Vagina (tissue), 2 donors: ENCODE measurements at regions not wholly inside any gene's neighbourhood (a gene's known extent, or its start where the extent isn't known, plus 50 kb on each side); places are given as distances from the start of the nearest gene placed in this dataset.

Experiments used
- DNase-seq, 2 donors: peaks; one replicate each; pipeline ENCODE4 v3.0.0-alpha.2; 2017; ENCODE audit errors: extremely low spot score in 2 of 2
- H3K27ac ChIP-seq: fragments of 200-600 bp; sonication (generic); one replicate; pipeline ENCODE4 v1.5.1; 2019
- H3K27me3 ChIP-seq: fragments of 200-600 bp; sonication (generic); one replicate; pipeline ENCODE4 v1.5.1; 2019
- H3K36me3 ChIP-seq, 2 donors: fragments of 200-600 bp; sonication (generic); one replicate each; pipeline ENCODE4 v1.5.1; 2017 to 2019
- H3K4me1 ChIP-seq: fragments of 200-600 bp; sonication (generic); one replicate; pipeline ENCODE4 v1.5.1; 2019
- H3K4me3 ChIP-seq, 2 donors: fragments of 200-600 bp; sonication (generic); 1 replicate in 1 of 2; 2 replicates in 1 of 2; pipeline ENCODE4 v1.5.1; 2016 to 2019
- H3K9me3 ChIP-seq: fragments of 200-600 bp; sonication (generic); one replicate; pipeline ENCODE4 v1.5.1; 2019
- POLR2A ChIP-seq, 2 donors: fragments of 450-650 bp; IDR thresholded peaks; one replicate each; pipeline ENCODE4 v1.6.1; 2017; ENCODE audit warnings: antibody characterized with exemption in 2 of 2, mild to moderate bottlenecking in 2 of 2, moderate library complexity in 2 of 2
- POLR2AphosphoS5 ChIP-seq, 2 donors: sonication (generic); formaldehyde crosslinking; IDR thresholded peaks; one replicate each; pipeline ENCODE4 v1.9.0; 2017; ENCODE audit warnings: antibody characterized with exemption in 2 of 2, mild to moderate bottlenecking in 2 of 2, low read depth in 1 of 2; ENCODE audit not compliant: insufficient read depth in 1 of 2
- intact Hi-C: fragments of 100-400 bp; cut with DNase I; formaldehyde crosslinking; loops from one replicate; pipeline ENCODE4 v1.15.1; 2023
- TF ChIP-seq, protein P1 (sequence below), 3 experiments: fragments of 450-650 bp in 2 of 3; fragments of 200-600 bp in 1 of 3; sonication (generic) in 1 of 3; IDR thresholded peaks; one replicate each; pipeline ENCODE4 v1.5.1; 2017 to 2019; ENCODE audit warnings: antibody characterized with exemption in 3 of 3, mild to moderate bottlenecking in 2 of 3, moderate library complexity in 2 of 3

DNA sequence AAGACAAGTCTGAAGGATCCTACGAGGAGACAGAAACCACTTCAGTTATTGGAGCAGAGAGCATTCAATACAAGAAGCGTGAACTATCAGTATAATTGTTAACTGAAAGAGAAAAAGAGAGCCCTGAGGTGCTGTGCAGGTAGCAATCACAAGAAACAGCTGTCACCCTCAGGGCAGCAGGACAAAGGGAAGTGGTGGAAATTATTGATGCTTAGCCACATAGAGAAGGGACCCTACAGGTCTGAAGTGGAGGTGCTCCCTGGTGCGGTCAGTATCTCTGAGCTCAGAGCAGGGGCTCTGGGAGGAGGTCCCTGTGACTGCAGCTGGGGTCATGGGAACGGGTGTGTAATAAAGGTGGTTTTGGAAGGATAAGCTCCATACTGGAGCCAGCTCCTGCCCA lies 97.8 kb upstream of the KLF6 start:
- peak in 1 of 2 donors; percentile 69 for DNase-seq
- no peaks in the 10 kb centered on the region for H3K36me3 ChIP-seq
- no peak overlapping the region for H3K27ac ChIP-seq
- no peaks in the 10 kb centered on the region for H3K9me3 ChIP-seq
- H3K27me3 ChIP-seq = no peaks in the 10 kb centered on the region
- intact Hi-C loops = no loop called here
- TF ChIP-seq POLR2A (IDR thresholded peaks at IDR 0.05) (no peak), POLR2AphosphoS5 (IDR thresholded peaks at IDR 0.05; ENCODE audit: insufficient read depth in 1 of 2, low read depth in 1 of 2) (no peak)
- TF ChIP-seq, protein P1, sequence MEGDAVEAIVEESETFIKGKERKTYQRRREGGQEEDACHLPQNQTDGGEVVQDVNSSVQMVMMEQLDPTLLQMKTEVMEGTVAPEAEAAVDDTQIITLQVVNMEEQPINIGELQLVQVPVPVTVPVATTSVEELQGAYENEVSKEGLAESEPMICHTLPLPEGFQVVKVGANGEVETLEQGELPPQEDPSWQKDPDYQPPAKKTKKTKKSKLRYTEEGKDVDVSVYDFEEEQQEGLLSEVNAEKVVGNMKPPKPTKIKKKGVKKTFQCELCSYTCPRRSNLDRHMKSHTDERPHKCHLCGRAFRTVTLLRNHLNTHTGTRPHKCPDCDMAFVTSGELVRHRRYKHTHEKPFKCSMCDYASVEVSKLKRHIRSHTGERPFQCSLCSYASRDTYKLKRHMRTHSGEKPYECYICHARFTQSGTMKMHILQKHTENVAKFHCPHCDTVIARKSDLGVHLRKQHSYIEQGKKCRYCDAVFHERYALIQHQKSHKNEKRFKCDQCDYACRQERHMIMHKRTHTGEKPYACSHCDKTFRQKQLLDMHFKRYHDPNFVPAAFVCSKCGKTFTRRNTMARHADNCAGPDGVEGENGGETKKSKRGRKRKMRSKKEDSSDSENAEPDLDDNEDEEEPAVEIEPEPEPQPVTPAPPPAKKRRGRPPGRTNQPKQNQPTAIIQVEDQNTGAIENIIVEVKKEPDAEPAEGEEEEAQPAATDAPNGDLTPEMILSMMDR (IDR thresholded peaks at IDR 0.05) = no peak
- H3K4me1 ChIP-seq = peaks cover 24% of the 10 kb centered on the region
- no peak overlapping the region for H3K4me3 ChIP-seq

- intact Hi-C loops = no loop called here
- TF ChIP-seq, protein P1 (IDR thresholded peaks at IDR 0.05) = no peak
- H3K27ac ChIP-seq = no peak overlapping the region
Measured at GRCh38 chr10:3881622-3882021, 96.6 kb upstream of the KLF6 start.

DNA sequence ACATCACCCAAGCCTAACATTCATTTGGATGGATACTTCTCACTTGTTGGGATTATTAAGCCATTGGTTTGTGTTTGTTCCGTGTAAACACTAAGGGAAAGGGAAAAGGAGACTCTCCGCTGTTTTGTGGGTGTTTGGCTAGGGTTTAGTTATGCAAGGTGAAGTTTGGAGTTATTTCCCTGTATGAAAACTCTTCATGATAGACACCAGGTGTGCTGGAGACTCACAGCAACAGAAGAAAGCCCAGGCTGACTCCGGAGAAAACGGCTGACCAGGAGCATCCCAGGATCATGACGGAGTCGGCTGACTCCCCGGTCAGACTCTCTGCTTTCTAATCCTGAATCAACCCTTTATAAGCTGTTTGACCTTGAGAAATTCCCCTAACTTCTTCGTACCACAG lies 94.1 kb upstream of the KLF6 start:
- no peaks in the 10 kb centered on the region for H3K27me3 ChIP-seq
- H3K4me1 ChIP-seq = peaks cover 9% of the 10 kb centered on the region
- H3K4me3 ChIP-seq = no peak overlapping the region
- intact Hi-C loops = no loop called here
- H3K9me3 ChIP-seq = no peaks in the 10 kb centered on the region
- TF ChIP-seq POLR2AphosphoS5 (IDR thresholded peaks at IDR 0.05; ENCODE audit: insufficient read depth in 1 of 2, low read depth in 1 of 2) (no peak), POLR2A (IDR thresholded peaks at IDR 0.05) (no peak)
- TF ChIP-seq, protein P1 (IDR thresholded peaks at IDR 0.05) = no peak
- H3K27ac ChIP-seq = no peak overlapping the region
- no peaks in the 10 kb centered on the region for H3K36me3 ChIP-seq
- peak in 1 of 2 donors; percentile 37 for DNase-seq

More at GRCh38 chr10:3881622-3882021, 96.6 kb upstream of the KLF6 start:
- peak in 1 of 2 donors; percentile 81 for DNase-seq
- Histone ChIP-seq H3K27me3 (no peaks in the 10 kb centered on the region), H3K9me3 (no peaks in the 10 kb centered on the region), H3K4me1 (peaks cover 16% of the 10 kb centered on the region), H3K4me3 (no peak overlapping the region), H3K36me3 (no peaks in the 10 kb centered on the region)

GRCh38 chr10:3877211-3878000 lies 92.4 kb upstream of the KLF6 start:
- Histone ChIP-seq H3K4me1 (peaks cover 16% of the 10 kb centered on the region), H3K27me3 (no peaks in the 10 kb centered on the region), H3K9me3 (no peaks in the 10 kb centered on the region), H3K4me3 (no peak overlapping the region), H3K36me3 (no peaks in the 10 kb centered on the region), H3K27ac (no peak overlapping the region)
- DNase-seq = peak in 1 of 2 donors; percentile 6
- intact Hi-C loops = no loop called here
- TF ChIP-seq POLR2AphosphoS5 (IDR thresholded peaks at IDR 0.05; ENCODE audit: insufficient read depth in 1 of 2, low read depth in 1 of 2) (no peak), POLR2A (IDR thresholded peaks at IDR 0.05) (no peak)
- TF ChIP-seq, protein P1 (IDR thresholded peaks at IDR 0.05) = no peak

- H3K4me3 ChIP-seq = no peak overlapping the region
- TF ChIP-seq, protein P1 (IDR thresholded peaks at IDR 0.05) = no peak
- TF ChIP-seq POLR2A (IDR thresholded peaks at IDR 0.05) = no peak
- no peak for TF ChIP-seq POLR2AphosphoS5 (IDR thresholded peaks at IDR 0.05; ENCODE audit: insufficient read depth in 1 of 2, low read depth in 1 of 2)
- peaks cover 16% of the 10 kb centered on the region for H3K4me1 ChIP-seq
- no peaks in the 10 kb centered on the region for H3K9me3 ChIP-seq
- H3K27ac ChIP-seq = no peak overlapping the region
- H3K36me3 ChIP-seq = no peaks in the 10 kb centered on the region
- no peaks in the 10 kb centered on the region for H3K27me3 ChIP-seq
- intact Hi-C loops = no loop called here
- DNase-seq = no peak
Measured at GRCh38 chr10:3876350-3876962, 91.4 kb upstream of the KLF6 start.
